ENCODE measurements at regions not wholly inside any gene's neighbourhood (a gene's known extent, or its start where the extent isn't known, plus 50 kb on each side); places are given as distances from the start of the nearest gene placed in this dataset.
A peak's percentile ranks its signal among the peaks of the same experiment; 100 is the strongest.

DNA sequence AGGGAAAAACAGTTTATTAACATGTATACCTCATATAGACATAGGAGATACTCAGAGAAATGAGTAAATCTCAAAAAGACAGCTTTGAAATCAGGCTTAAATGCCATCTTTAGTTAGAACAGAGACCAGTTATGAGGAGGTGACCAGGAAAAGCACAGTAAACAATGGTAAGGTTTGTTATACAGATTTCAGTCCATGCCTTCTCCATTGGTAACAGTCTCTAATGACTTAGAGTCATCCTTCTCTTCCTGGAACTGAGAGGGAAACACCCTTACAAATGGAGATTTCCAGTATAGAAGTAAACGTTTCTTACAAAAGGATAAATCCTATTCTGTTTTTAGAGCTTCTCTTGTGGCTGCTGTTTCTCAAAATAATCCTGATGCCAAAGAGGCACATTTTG is 476.3 kb upstream of the NAALADL2 start:
- no peaks in the 10 kb centered on the region for H3K4me1 ChIP-seq
- H3K36me3 ChIP-seq = no peaks in the 10 kb centered on the region
- no peaks in the 10 kb centered on the region for H3K9me3 ChIP-seq
- TF ChIP-seq, protein P1, sequence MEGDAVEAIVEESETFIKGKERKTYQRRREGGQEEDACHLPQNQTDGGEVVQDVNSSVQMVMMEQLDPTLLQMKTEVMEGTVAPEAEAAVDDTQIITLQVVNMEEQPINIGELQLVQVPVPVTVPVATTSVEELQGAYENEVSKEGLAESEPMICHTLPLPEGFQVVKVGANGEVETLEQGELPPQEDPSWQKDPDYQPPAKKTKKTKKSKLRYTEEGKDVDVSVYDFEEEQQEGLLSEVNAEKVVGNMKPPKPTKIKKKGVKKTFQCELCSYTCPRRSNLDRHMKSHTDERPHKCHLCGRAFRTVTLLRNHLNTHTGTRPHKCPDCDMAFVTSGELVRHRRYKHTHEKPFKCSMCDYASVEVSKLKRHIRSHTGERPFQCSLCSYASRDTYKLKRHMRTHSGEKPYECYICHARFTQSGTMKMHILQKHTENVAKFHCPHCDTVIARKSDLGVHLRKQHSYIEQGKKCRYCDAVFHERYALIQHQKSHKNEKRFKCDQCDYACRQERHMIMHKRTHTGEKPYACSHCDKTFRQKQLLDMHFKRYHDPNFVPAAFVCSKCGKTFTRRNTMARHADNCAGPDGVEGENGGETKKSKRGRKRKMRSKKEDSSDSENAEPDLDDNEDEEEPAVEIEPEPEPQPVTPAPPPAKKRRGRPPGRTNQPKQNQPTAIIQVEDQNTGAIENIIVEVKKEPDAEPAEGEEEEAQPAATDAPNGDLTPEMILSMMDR (IDR thresholded peaks at IDR 0.05; ENCODE audit: low read depth, low read length) = no peak
- no peak overlapping the region for H3K4me3 ChIP-seq (ENCODE audit: low read depth, low read length)
- DNase-seq = no peak
- H3K27me3 ChIP-seq = 0 out of 2 replicates have a peak, but pooled peaks cover 3% of the 10 kb centered on the region

DNA sequence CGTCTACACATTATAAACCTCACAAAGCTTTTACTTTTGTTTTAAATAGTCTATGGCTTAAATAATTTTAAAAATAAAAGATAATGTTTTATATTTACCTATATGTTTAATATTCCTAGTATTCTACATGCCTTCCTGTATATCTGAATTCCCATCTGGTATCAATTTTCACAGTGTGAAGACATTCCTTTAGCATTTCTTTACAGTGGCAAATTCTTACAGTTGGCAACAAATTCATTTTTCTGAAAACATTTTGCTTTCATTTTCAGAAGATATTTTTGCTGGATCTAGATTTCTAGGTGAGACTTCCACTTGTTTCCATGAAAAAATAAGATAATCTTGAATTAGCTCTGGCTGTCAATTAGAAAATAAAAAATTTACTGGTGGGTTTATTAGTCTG is 471.4 kb upstream of the NAALADL2 start:
- Histone ChIP-seq H3K4me1 (no peaks in the 10 kb centered on the region), H3K4me3 (ENCODE audit: low read depth, low read length) (no peak overlapping the region), H3K36me3 (no peaks in the 10 kb centered on the region), H3K27me3 (no peaks in the 10 kb centered on the region), H3K9me3 (no peaks in the 10 kb centered on the region)
- no peak for DNase-seq
- TF ChIP-seq, protein P1 (IDR thresholded peaks at IDR 0.05; ENCODE audit: low read depth, low read length) = no peak

DNA sequence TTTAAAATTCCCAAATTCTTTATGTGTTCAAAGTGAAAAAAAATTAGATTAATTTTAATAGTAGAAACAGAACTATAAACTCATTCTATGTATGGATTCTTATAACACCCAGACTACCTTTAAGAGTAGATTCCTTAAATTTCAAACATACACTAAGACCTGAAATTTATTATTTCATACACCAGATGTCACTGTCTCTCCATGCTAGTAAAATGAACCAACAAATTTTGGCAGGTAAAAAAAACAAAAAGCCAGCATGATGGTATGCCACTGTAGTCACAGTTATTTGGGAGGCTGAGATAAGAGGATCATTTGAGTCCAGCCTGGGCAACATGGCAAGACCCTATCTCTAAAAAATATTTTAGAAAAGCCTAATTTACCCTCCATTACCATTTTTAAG is 461.3 kb upstream of the NAALADL2 start:
- DNase-seq = no peak
- Histone ChIP-seq H3K9me3 (no peaks in the 10 kb centered on the region), H3K4me3 (ENCODE audit: low read depth, low read length) (no peak overlapping the region), H3K27me3 (no peaks in the 10 kb centered on the region; the same call in 1 of the 2 replicates), H3K4me1 (no peaks in the 10 kb centered on the region), H3K36me3 (no peaks in the 10 kb centered on the region)
- TF ChIP-seq, protein P1 (IDR thresholded peaks at IDR 0.05; ENCODE audit: low read depth, low read length) = peak; percentile 35; the same call in 1 of the 2 replicates

DNA sequence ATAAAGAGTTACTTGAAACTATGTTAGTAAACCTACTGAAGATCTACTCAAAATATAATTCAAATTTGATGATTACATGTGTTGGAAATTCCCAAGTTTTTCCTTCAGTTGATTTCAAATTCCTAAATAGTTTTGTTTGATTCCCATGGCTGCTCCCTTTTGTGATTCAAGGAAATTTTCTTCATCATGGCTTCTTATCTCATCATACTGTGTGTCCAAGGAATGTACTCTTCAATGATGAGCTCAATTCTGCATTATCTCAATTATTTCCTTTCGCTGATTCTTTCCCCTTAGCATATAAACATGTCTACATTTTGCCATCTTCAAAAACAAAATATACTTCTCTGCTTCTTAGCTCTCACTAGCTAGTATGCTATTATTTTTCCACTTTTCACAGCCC is 460.4 kb upstream of the NAALADL2 start:
- no peak overlapping the region for H3K4me3 ChIP-seq (ENCODE audit: low read depth, low read length)
- no peak for DNase-seq
- no peaks in the 10 kb centered on the region for H3K4me1 ChIP-seq
- TF ChIP-seq, protein P1 (IDR thresholded peaks at IDR 0.05; ENCODE audit: low read depth, low read length) = no peak
- H3K9me3 ChIP-seq = no peaks in the 10 kb centered on the region
- H3K27me3 ChIP-seq = no peaks in the 10 kb centered on the region; the same call in 1 of the 2 replicates
- no peaks in the 10 kb centered on the region for H3K36me3 ChIP-seq

DNA sequence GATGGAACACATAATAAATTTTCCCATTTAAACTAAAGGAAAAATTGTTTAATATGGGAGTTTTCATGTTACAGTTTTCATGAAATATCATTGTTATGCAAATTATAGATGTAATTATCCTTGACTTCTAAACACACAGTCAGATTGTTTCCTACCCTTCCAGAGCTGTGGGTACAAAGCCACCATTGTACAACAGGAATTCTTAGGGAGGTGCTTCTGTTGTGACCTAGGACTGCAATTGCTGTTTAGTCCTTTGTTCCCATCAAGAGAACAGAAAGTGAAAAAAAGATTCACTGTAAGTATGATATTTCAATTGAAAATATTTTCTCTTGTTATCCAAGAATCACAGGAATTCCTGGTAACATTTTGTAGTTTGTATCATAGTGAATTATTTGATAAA is 455.3 kb upstream of the NAALADL2 start:
- TF ChIP-seq, protein P1 (IDR thresholded peaks at IDR 0.05; ENCODE audit: low read depth, low read length) = no peak
- Histone ChIP-seq H3K27me3 (no peaks in the 10 kb centered on the region; the same call in 1 of the 2 replicates), H3K36me3 (no peaks in the 10 kb centered on the region), H3K4me1 (no peaks in the 10 kb centered on the region), H3K9me3 (no peaks in the 10 kb centered on the region), H3K4me3 (ENCODE audit: low read depth, low read length) (no peak overlapping the region)
- no peak for DNase-seq

DNA sequence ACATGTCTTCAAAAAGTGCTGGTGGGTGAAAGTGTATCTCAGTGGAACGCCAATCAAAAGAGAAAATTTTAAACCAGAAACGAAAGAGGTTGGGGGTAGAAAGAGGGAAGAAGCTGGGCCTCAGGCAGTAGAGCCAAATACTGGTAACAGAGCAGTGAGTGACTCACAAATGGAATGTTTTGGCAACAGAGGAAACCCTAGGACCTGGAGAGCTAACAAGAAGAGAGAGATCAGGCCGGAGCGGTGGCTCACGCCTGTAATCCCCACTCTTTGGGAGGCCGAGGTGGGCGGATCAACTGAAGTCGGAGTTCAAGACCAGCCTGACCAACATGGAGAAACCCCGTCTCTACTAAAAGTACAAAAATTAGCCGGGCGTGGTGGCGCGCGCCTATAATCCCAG is 450.8 kb upstream of the NAALADL2 start:
- no peaks in the 10 kb centered on the region for H3K27me3 ChIP-seq
- H3K4me3 ChIP-seq (ENCODE audit: low read depth, low read length) = no peak overlapping the region
- H3K9me3 ChIP-seq = no peaks in the 10 kb centered on the region
- no peaks in the 10 kb centered on the region for H3K4me1 ChIP-seq
- DNase-seq = no peak
- TF ChIP-seq, protein P1 (IDR thresholded peaks at IDR 0.05; ENCODE audit: low read depth, low read length) = no peak
- no peaks in the 10 kb centered on the region for H3K36me3 ChIP-seq

Measured in BE2C (cell line).